IMR-90 (cell line): ENCODE measurements at regions not wholly inside any gene's neighbourhood (a gene's known extent, or its start where the extent isn't known, plus 50 kb on each side); places are given as distances from the start of the nearest gene placed in this dataset.

Experiments
- ATAC-seq: fragments of 200-7000 bp; cut with Tn5 transposase; 2 replicates; pipeline ENCODE4 v1.9.1; 2020; ENCODE audit warnings: low read depth, mild to moderate bottlenecking, moderate library complexity
- BruUV-seq: library from RNA; stranded (reverse); fragments of 400-500 nt; replicated peaks from 2 replicates; lab custom pipeline; 2021; lab: Mats Ljungman, UMichigan
- CTCF ChIA-PET: fragments of 300-600 bp; formaldehyde crosslinking; extraction: SDS; loops from one replicate; lab custom pipeline; 2021; ENCODE audit warnings: antibody characterized with exemption; lab: Yijun Ruan, JAX
- POLR2A ChIA-PET: fragments of 300-600 bp; sonication (Branson Sonifier 250); formaldehyde crosslinking; loops from one replicate; lab custom pipeline; 2022; ENCODE audit warnings: antibody characterized with exemption; ENCODE audit not compliant: unreplicated experiment; lab: Charles Lee
- DNase-seq: peaks from one replicate; pipeline ENCODE4 v3.0.0; 2013
- H2AFZ ChIP-seq: replicated peaks from 2 replicates; pipeline ENCODE3; 2013; ENCODE audit warnings: low read length, mild to moderate bottlenecking; ENCODE audit not compliant: poor library complexity
- H2AK5ac ChIP-seq: 2 replicates; pipeline ENCODE4 v1.6.1; 2013; ENCODE audit warnings: low read depth, low read length, inconsistent platforms
- H2AK9ac ChIP-seq: replicated peaks from 2 replicates; pipeline ENCODE3; 2013; ENCODE audit warnings: mild to moderate bottlenecking, low read depth, low read length, moderate library complexity; ENCODE audit not compliant: poor library complexity
- H2BK120ac ChIP-seq: 2 replicates; pipeline ENCODE4 v1.6.1; 2013; ENCODE audit warnings: low read depth, low read length, inconsistent platforms
- H2BK15ac ChIP-seq: 3 replicates; pipeline ENCODE4 v1.6.1; 2013; ENCODE audit warnings: low read depth, low read length, inconsistent platforms
- H2BK20ac ChIP-seq: 2 replicates; pipeline ENCODE4 v1.6.1; 2013; ENCODE audit warnings: low read depth, mild to moderate bottlenecking, inconsistent platforms, low read length, moderate library complexity
- H2BK5ac ChIP-seq: 2 replicates; pipeline ENCODE4 v1.6.1; 2013; ENCODE audit warnings: mild to moderate bottlenecking, low read depth, low read length, inconsistent platforms; ENCODE audit not compliant: poor library complexity, severe bottlenecking
- H3K14ac ChIP-seq: replicated peaks from 2 replicates; pipeline ENCODE4 v1.6.1; 2013; ENCODE audit warnings: low read depth, low read length, inconsistent platforms
- H3K18ac ChIP-seq: 2 replicates; pipeline ENCODE4 v1.6.1; 2013; ENCODE audit warnings: low read depth, low read length, control low read depth
- H3K23ac ChIP-seq: 2 replicates; pipeline ENCODE4 v1.6.1; 2013; ENCODE audit warnings: low read depth, low read length, inconsistent platforms
- H3K27ac ChIP-seq: 2 replicates; pipeline ENCODE4 v1.5.1; 2013; ENCODE audit warnings: mild to moderate bottlenecking, control low read depth, low read length; ENCODE audit not compliant: insufficient read depth
- H3K27me3 ChIP-seq: 2 replicates; pipeline ENCODE4 v1.6.1; 2013; ENCODE audit warnings: low read length; ENCODE audit not compliant: control insufficient read depth, insufficient read depth
- H3K36me3 ChIP-seq: 2 replicates; pipeline ENCODE4 v1.6.1; 2013; ENCODE audit warnings: low read length, mixed read lengths; ENCODE audit not compliant: control insufficient read depth, insufficient read depth
- H3K4ac ChIP-seq: 2 replicates; pipeline ENCODE4 v1.6.1; 2013; ENCODE audit warnings: low read depth, low read length, inconsistent platforms
- H3K4me1 ChIP-seq: 2 replicates; pipeline ENCODE4 v1.6.1; 2013; ENCODE audit warnings: low read length, mixed read lengths; ENCODE audit not compliant: control insufficient read depth, insufficient read depth
- H3K4me2 ChIP-seq: 2 replicates; pipeline ENCODE4 v1.6.1; 2013; ENCODE audit warnings: low read depth, mild to moderate bottlenecking, control low read depth, low read length, moderate library complexity
- H3K4me3 ChIP-seq: 2 replicates; pipeline ENCODE4 v1.5.1; 2013; ENCODE audit warnings: low read depth, mild to moderate bottlenecking, control low read depth, low read length, moderate library complexity; ENCODE audit not compliant: insufficient read depth
- H3K56ac ChIP-seq: 2 replicates; pipeline ENCODE4 v1.6.1; 2013; ENCODE audit warnings: low read length, inconsistent platforms; ENCODE audit not compliant: insufficient read depth; ENCODE audit errors: extremely low read depth
- H3K79me1 ChIP-seq, 2 experiments: 2 replicates each; pipeline ENCODE4 v1.6.1; 2013; ENCODE audit warnings: low read length in 2 of 2, inconsistent platforms in 1 of 2, low read depth in 1 of 2
- H3K9ac ChIP-seq: 2 replicates; pipeline ENCODE4 v1.6.1; 2013; ENCODE audit warnings: low read depth, low read length, control low read depth
- H3K9me1 ChIP-seq: 2 replicates; pipeline ENCODE4 v1.6.1; 2013; ENCODE audit warnings: low read length, inconsistent platforms; ENCODE audit not compliant: insufficient read depth
- H3K9me3 ChIP-seq: 2 replicates; pipeline ENCODE4 v1.6.1; 2013; ENCODE audit warnings: low read length; ENCODE audit not compliant: control insufficient read depth, insufficient read depth
- H4K20me1 ChIP-seq: 2 replicates; pipeline ENCODE4 v1.6.1; 2013; ENCODE audit warnings: low read length, inconsistent platforms; ENCODE audit not compliant: insufficient read depth
- H4K5ac ChIP-seq: 2 replicates; pipeline ENCODE4 v1.6.1; 2013; ENCODE audit warnings: mild to moderate bottlenecking, low read depth, low read length, control low read depth
- H4K8ac ChIP-seq, 2 experiments: 2 replicates each; pipeline ENCODE4 v1.6.1; 2013; ENCODE audit warnings: low read depth in 2 of 2, low read length in 2 of 2, control low read depth in 1 of 2, inconsistent platforms in 1 of 2
- H4K91ac ChIP-seq: 2 replicates; pipeline ENCODE4 v1.6.1; 2013; ENCODE audit warnings: low read depth, low read length, inconsistent platforms; ENCODE audit not compliant: insufficient read depth
- BHLHE40 ChIP-seq: fragments of 150-350 bp; IDR thresholded peaks from 2 replicates; pipeline ENCODE4 v1.6.1; 2016; ENCODE audit warnings: mild to moderate bottlenecking, low read depth, low read length
- CEBPB ChIP-seq: IDR thresholded peaks from 2 replicates; pipeline ENCODE4 v1.6.1; 2012; ENCODE audit warnings: low read depth, low read length, improper control_type of control experiment
- CHD1 ChIP-seq: IDR thresholded peaks from 2 replicates; pipeline ENCODE4 v1.6.1; 2012; ENCODE audit warnings: low read depth, low read length, improper control_type of control experiment
- FOS ChIP-seq: fragments of 150-350 bp; IDR thresholded peaks from 2 replicates; pipeline ENCODE4 v1.6.1; 2016; ENCODE audit warnings: low read depth, low read length
- MAFK ChIP-seq: IDR thresholded peaks from 2 replicates; pipeline ENCODE4 v1.6.1; 2012; ENCODE audit warnings: low read depth, low read length, improper control_type of control experiment
- MAZ ChIP-seq: IDR thresholded peaks from 2 replicates; pipeline ENCODE4 v1.6.1; 2012; ENCODE audit warnings: low read depth, mild to moderate bottlenecking, low read length, improper control_type of control experiment, moderate library complexity, borderline replicate concordance
- MXI1 ChIP-seq: IDR thresholded peaks from 2 replicates; pipeline ENCODE4 v1.6.1; 2012; ENCODE audit warnings: low read depth, mild to moderate bottlenecking, low read length, moderate library complexity, borderline replicate concordance
- NFE2L2 ChIP-seq: fragments of 150-350 bp; IDR thresholded peaks from 2 replicates; pipeline ENCODE4 v1.6.1; 2016; ENCODE audit warnings: low read depth, mild to moderate bottlenecking, low read length
- POLR2A ChIP-seq: IDR thresholded peaks from 2 replicates; pipeline ENCODE4 v1.6.1; 2012; ENCODE audit warnings: mild to moderate bottlenecking, low read depth, low read length
- RAD21 ChIP-seq: IDR thresholded peaks from 2 replicates; pipeline ENCODE4 v1.6.1; 2012; ENCODE audit warnings: low read length, improper control_type of control experiment
- RFX5 ChIP-seq: IDR thresholded peaks from 2 replicates; pipeline ENCODE4 v1.8.0; 2012; ENCODE audit warnings: low read depth, mild to moderate bottlenecking, low read length, moderate library complexity
- SMC3 ChIP-seq: fragments of 150-350 bp; IDR thresholded peaks from 2 replicates; pipeline ENCODE4 v1.6.1; 2016; ENCODE audit warnings: low read depth, mild to moderate bottlenecking, antibody characterized with exemption, low read length, moderate library complexity
- WGBS, 2 experiments: methylation state at CpG; one replicate each; pipeline versions ENCODE4 v1.1.5 to v1.1.7; 2013; ENCODE audit warnings: missing lambda C conversion rate in 2 of 2; ENCODE audit not compliant: insufficient read length in 1 of 2; ENCODE audit errors: extremely low coverage in 2 of 2; 5-methylcytosine and 5-hydroxymethylcytosine counted together
- dilution Hi-C: fragments of 300-500 bp; cut with HindIII; formaldehyde crosslinking; loops from one replicate; pipeline ENCODE4 v1.14.3; 2018; ENCODE audit warnings: low sequenced_read_pairs; ENCODE audit not compliant: unreplicated experiment
- in situ Hi-C: fragments of 300-500 bp; cut with MboI; formaldehyde crosslinking; loops from 3 replicates; pipeline ENCODE4 v1.14.3; 2019; ENCODE audit warnings: low sequenced_read_pairs, inconsistent platforms, mixed read lengths
- intact Hi-C: fragments of 100-400 bp; cut with micrococcal nuclease; formaldehyde crosslinking; loops from 2 replicates; pipeline ENCODE4 v1.10.0; 2022
- TF ChIP-seq, protein P1 (sequence below): conservative IDR thresholded peaks from 2 replicates; pipeline ENCODE4 v1.5.1; 2012; ENCODE audit warnings: mild to moderate bottlenecking, low read depth, low read length, improper control_type of control experiment
- TF ChIP-seq, protein P2 (sequence below): fragments of 150-350 bp; IDR thresholded peaks from 2 replicates; pipeline ENCODE4 v1.6.1; 2016; ENCODE audit warnings: low read depth, mild to moderate bottlenecking, low read length, moderate library complexity, borderline replicate concordance
- TF ChIP-seq, protein P3 (sequence below): fragments of 150-350 bp; IDR thresholded peaks from 2 replicates; pipeline ENCODE4 v1.6.1; 2017; ENCODE audit warnings: mild to moderate bottlenecking, antibody characterized with exemption, low read length, low read depth

DNA sequence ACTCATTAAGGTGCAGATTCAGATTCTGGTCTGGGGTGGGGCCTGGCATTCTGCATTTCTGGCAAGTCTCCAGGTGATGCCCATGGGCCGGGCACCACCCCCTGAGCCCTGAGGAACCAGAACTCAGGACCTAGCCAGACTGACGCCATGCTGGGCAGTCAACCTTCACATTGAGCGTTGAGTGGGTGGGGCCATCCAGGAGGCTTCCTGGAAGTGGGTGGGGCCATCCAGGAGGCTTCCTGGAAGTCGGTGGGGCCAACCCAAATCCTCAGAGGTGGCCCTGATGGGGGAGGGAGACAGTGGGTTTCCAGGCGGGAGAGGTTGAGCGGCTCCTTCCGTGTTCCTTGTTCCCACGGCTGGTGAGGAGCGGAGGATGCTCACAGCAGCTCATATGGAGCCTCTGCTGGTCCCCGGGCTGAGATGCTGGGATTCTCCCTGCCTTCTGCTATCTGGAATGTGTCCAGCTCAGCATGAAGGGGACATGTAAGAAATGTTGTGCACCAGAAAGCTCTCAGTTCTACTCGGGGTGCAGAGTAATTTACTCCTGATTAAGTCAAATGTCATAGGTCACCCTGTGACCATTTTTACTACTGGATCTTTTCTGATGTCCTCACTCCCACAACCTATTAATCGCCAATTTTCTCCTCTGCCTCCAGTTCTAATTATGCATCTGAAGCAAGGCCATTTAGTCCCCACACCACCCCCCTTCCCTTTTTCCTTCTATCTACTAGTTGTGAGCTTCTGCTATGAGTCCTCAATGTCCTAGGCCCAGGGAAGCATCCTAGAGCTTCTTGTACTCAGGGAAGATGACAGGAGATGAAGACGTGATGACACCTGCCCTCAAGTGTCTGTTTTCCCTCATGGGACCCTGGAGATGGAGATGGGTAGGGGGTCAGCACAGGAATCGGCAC is 435.4 kb downstream of the PTPRU start:
- no peak overlapping the region for H2BK15ac ChIP-seq
- H3K27me3 ChIP-seq = no peaks in the 10 kb centered on the region; the same call in none of the 2 replicates
- H3K9me1 ChIP-seq = no peaks in the 10 kb centered on the region
- no peak overlapping the region for H2AFZ ChIP-seq
- POLR2A ChIA-PET = no interaction called here
- CTCF ChIA-PET = no interaction called here
- no peak overlapping the region for H3K23ac ChIP-seq
- H2AK9ac ChIP-seq = no peak overlapping the region
- H4K8ac ChIP-seq = no peak overlapping the region
- in situ Hi-C loops (no loop called here), dilution Hi-C loops (no loop called here), intact Hi-C loops (no loop called here)
- H2AK5ac ChIP-seq = no peak overlapping the region
- H4K20me1 ChIP-seq = no peaks in the 10 kb centered on the region
- DNase-seq (no peak), ATAC-seq (no peak)
- no peak overlapping the region for H3K27ac ChIP-seq
- no peaks in the 10 kb centered on the region for H3K79me1 ChIP-seq
- H3K36me3 ChIP-seq = no peaks in the 10 kb centered on the region
- no peak overlapping the region for H4K91ac ChIP-seq
- H3K4ac ChIP-seq = no peak overlapping the region
- no TSS peak for BruUV-seq
- no peak overlapping the region for H2BK5ac ChIP-seq
- H4K5ac ChIP-seq = no peak overlapping the region
- no peak overlapping the region for H3K56ac ChIP-seq
- WGBS, 2 experiments = 70% methylated on average over 2 of the region's 14 CpGs; no CpG with 5 or more reads in 1 of the 2 experiments
- H3K4me1 ChIP-seq = no peaks in the 10 kb centered on the region
- H3K4me2 ChIP-seq = no peak overlapping the region
- H3K4me3 ChIP-seq = no peak overlapping the region
- H2BK120ac ChIP-seq = no peak overlapping the region
- no peak overlapping the region for H2BK20ac ChIP-seq
- H3K9ac ChIP-seq = no peak overlapping the region
- no peak overlapping the region for H3K18ac ChIP-seq
- H3K9me3 ChIP-seq = no peaks in the 10 kb centered on the region
- H3K14ac ChIP-seq = no peak overlapping the region
- TF ChIP-seq BHLHE40 (no peak), NFE2L2 (no peak), MAFK (no peak), POLR2A (no peak), RAD21 (no peak), CHD1 (no peak), FOS (no peak), RFX5 (no peak), MAZ (no peak), SMC3 (no peak), MXI1 (no peak), CEBPB (no peak)
- TF ChIP-seq, protein P1, sequence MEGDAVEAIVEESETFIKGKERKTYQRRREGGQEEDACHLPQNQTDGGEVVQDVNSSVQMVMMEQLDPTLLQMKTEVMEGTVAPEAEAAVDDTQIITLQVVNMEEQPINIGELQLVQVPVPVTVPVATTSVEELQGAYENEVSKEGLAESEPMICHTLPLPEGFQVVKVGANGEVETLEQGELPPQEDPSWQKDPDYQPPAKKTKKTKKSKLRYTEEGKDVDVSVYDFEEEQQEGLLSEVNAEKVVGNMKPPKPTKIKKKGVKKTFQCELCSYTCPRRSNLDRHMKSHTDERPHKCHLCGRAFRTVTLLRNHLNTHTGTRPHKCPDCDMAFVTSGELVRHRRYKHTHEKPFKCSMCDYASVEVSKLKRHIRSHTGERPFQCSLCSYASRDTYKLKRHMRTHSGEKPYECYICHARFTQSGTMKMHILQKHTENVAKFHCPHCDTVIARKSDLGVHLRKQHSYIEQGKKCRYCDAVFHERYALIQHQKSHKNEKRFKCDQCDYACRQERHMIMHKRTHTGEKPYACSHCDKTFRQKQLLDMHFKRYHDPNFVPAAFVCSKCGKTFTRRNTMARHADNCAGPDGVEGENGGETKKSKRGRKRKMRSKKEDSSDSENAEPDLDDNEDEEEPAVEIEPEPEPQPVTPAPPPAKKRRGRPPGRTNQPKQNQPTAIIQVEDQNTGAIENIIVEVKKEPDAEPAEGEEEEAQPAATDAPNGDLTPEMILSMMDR = no peak
- TF ChIP-seq, protein P2, sequence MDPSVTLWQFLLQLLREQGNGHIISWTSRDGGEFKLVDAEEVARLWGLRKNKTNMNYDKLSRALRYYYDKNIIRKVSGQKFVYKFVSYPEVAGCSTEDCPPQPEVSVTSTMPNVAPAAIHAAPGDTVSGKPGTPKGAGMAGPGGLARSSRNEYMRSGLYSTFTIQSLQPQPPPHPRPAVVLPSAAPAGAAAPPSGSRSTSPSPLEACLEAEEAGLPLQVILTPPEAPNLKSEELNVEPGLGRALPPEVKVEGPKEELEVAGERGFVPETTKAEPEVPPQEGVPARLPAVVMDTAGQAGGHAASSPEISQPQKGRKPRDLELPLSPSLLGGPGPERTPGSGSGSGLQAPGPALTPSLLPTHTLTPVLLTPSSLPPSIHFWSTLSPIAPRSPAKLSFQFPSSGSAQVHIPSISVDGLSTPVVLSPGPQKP = no peak
- TF ChIP-seq, protein P3, sequence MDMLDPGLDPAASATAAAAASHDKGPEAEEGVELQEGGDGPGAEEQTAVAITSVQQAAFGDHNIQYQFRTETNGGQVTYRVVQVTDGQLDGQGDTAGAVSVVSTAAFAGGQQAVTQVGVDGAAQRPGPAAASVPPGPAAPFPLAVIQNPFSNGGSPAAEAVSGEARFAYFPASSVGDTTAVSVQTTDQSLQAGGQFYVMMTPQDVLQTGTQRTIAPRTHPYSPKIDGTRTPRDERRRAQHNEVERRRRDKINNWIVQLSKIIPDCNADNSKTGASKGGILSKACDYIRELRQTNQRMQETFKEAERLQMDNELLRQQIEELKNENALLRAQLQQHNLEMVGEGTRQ = no peak
